Neural cell (in vitro differentiated cells): ENCODE measurements at regions not wholly inside any gene's neighbourhood (a gene's known extent, or its start where the extent isn't known, plus 50 kb on each side); places are given as distances from the start of the nearest gene placed in this dataset.

Experiments
- CTCF ChIP-seq: fragments of 450-650 bp; IDR thresholded peaks from 2 replicates; pipeline ENCODE4 v1.5.1; 2014; ENCODE audit warnings: antibody characterized with exemption, mild to moderate bottlenecking, moderate library complexity; ENCODE audit not compliant: poor library complexity, severe bottlenecking
- EP300 ChIP-seq: fragments of 450-650 bp; conservative IDR thresholded peaks from 2 replicates; pipeline ENCODE4 v1.6.1; 2014; ENCODE audit warnings: antibody characterized with exemption, mild to moderate bottlenecking, moderate library complexity; ENCODE audit not compliant: poor library complexity, severe bottlenecking
- EZH2 ChIP-seq: fragments of 200-600, 300-800 bp; shearing (Covaris generic), sonication (generic); IDR thresholded peaks from 2 replicates; pipeline ENCODE4 v1.6.1; 2014; ENCODE audit warnings: antibody characterized with exemption, low read length, borderline replicate concordance, mild to moderate bottlenecking; ENCODE audit not compliant: insufficient read depth, poor library complexity, severe bottlenecking
- MXI1 ChIP-seq: fragments of 450-650 bp; conservative IDR thresholded peaks from 2 replicates; pipeline ENCODE4 v1.6.1; 2014; ENCODE audit warnings: antibody characterized with exemption, mild to moderate bottlenecking; ENCODE audit not compliant: poor library complexity, severe bottlenecking
- POLR2AphosphoS5 ChIP-seq: IDR thresholded peaks from 2 replicates; pipeline ENCODE4 v1.6.1; 2012
- SMC3 ChIP-seq: fragments of 450-650 bp; conservative IDR thresholded peaks from 2 replicates; pipeline ENCODE4 v1.6.1; 2014; ENCODE audit warnings: antibody characterized with exemption, mild to moderate bottlenecking, moderate library complexity; ENCODE audit not compliant: poor library complexity

- TF ChIP-seq POLR2AphosphoS5 (no peak), CTCF (no peak), EZH2 (no peak), SMC3 (no peak), EP300 (no peak), MXI1 (no peak)
Measured at GRCh38 chr5:14064841-14065240, 78.3 kb upstream of the TRIO start.
